Kidney (tissue), 13 donors: ENCODE measurements at regions not wholly inside any gene's neighbourhood (a gene's known extent, or its start where the extent isn't known, plus 50 kb on each side); places are given as distances from the start of the nearest gene placed in this dataset.
"Not testable (repeated sequence)": the region's sequence is repeated elsewhere in the genome, so short reads cannot be mapped to it uniquely, and the experiment has no call there.

Experiments
- DNase-seq, 5 donors: peaks; one replicate each; pipeline ENCODE4 v3.0.0-alpha.2; 2013 to 2020
- FAIRE-seq: peaks from 2 replicates; lab custom pipeline; 2012; peaks lifted over from hg19 to GRCh38; lab: Jason Lieb, UNC
- H3K27ac ChIP-seq, 2 donors: one replicate each; pipeline ENCODE4 v1.7.0; 2013; ENCODE audit warnings: low read depth in 2 of 2, low read length in 2 of 2, inconsistent platforms in 1 of 2
- H3K27me3 ChIP-seq: one replicate; pipeline ENCODE4 v1.7.1; 2013; ENCODE audit warnings: low read length, inconsistent platforms; ENCODE audit not compliant: control insufficient read depth, insufficient read depth
- H3K36me3 ChIP-seq, 3 donors: one replicate each; pipeline versions ENCODE4 v1.7.0 to v1.7.1; 2013; ENCODE audit warnings: low read length in 3 of 3, control low read depth in 1 of 3, inconsistent platforms in 1 of 3; ENCODE audit not compliant: insufficient read depth in 3 of 3, control insufficient read depth in 2 of 3
- H3K4me1 ChIP-seq, 3 donors: one replicate each; pipeline versions ENCODE4 v1.7.0 to v1.7.1; 2013; ENCODE audit warnings: low read length in 3 of 3, inconsistent platforms in 1 of 3, low read depth in 1 of 3; ENCODE audit not compliant: control insufficient read depth in 2 of 3, insufficient read depth in 2 of 3
- H3K4me3 ChIP-seq, 3 donors: one replicate each; pipeline versions ENCODE4 v1.7.0 to v1.8.1; 2013; ENCODE audit warnings: low read length in 3 of 3, control low read depth in 1 of 3, inconsistent platforms in 1 of 3
- H3K9ac ChIP-seq, 3 donors: one replicate each; pipeline versions ENCODE4 v1.7.0 to v1.7.1; 2013; ENCODE audit warnings: low read length in 3 of 3, control low read depth in 1 of 3, inconsistent platforms in 1 of 3
- H3K9me3 ChIP-seq, 3 donors: one replicate each; pipeline versions ENCODE4 v1.7.0 to v1.7.1; 2013; ENCODE audit warnings: low read length in 3 of 3, control low read depth in 1 of 3, inconsistent platforms in 1 of 3; ENCODE audit not compliant: control insufficient read depth in 2 of 3, insufficient read depth in 1 of 3
- CTCF ChIP-seq: IDR thresholded peaks from 3 replicates; pipeline ENCODE4 v1.5.1; 2012; ENCODE audit warnings: mild to moderate bottlenecking, moderate library complexity, borderline replicate concordance; ENCODE audit not compliant: insufficient read depth; ENCODE audit errors: extremely low read depth
- intact Hi-C: fragments of 100-400 bp; cut with DNase I; formaldehyde crosslinking; loops from one replicate; pipeline ENCODE4 v1.11.1; 2022
- donor health status: control.
- donor health status: control.
- donor health status: control.
- donor health status: control.
- donor health status: control.
- donor health status: DM: yes; HTN: yes; CAD: no.
- donor health status: Normal renal cell carcinoma (clear cell type).

GRCh38 chrX:73390628-73391567, 56.0 kb upstream of the CDX4 start:
- intact Hi-C loops, result no loop called here
- Histone ChIP-seq H3K4me3 (no peak overlapping the region), H3K9ac (no peak overlapping the region), H3K27me3 (no peaks in the 10 kb centered on the region), H3K9me3 (no peaks in the 10 kb centered on the region), H3K4me1 (no peaks in the 10 kb centered on the region), H3K36me3 (no peaks in the 10 kb centered on the region), H3K27ac (no peak overlapping the region)
- TF ChIP-seq CTCF, result no peak
- FAIRE-seq (no peak), DNase-seq (no peak)

GRCh38 chrX:73366696-73367095, 80.2 kb upstream of the CDX4 start:
- TF ChIP-seq CTCF, result no peak
- intact Hi-C loops, result no loop called here
- Histone ChIP-seq H3K36me3 (no peaks in the 10 kb centered on the region), H3K9me3 (no peaks in the 10 kb centered on the region), H3K27me3 (no peaks in the 10 kb centered on the region), H3K4me3 (no peak overlapping the region), H3K27ac (no peak overlapping the region), H3K4me1 (no peaks in the 10 kb centered on the region), H3K9ac (no peak overlapping the region)
- FAIRE-seq (no peak), DNase-seq (no peak)

- H3K36me3 ChIP-seq, intact Hi-C loops, H3K27me3 ChIP-seq, H3K9ac ChIP-seq, H3K9me3 ChIP-seq, H3K4me1 ChIP-seq, H3K4me3 ChIP-seq, H3K27ac ChIP-seq, DNase-seq, FAIRE-seq: not testable (repeated sequence)
These were observed 89.6 kb upstream of the CDX4 start for GRCh38 chrX:73357294-73357693.

- H3K9ac ChIP-seq, result no peak overlapping the region
- TF ChIP-seq CTCF, result no peak
- H3K4me1 ChIP-seq, result no peaks in the 10 kb centered on the region
- H3K27ac ChIP-seq, result no peak overlapping the region
- intact Hi-C loops, result no loop called here
- DNase-seq, result no peak
- no peaks in the 10 kb centered on the region for H3K27me3 ChIP-seq
- FAIRE-seq, result no peak
- H3K9me3 ChIP-seq, result no peaks in the 10 kb centered on the region
- no peaks in the 10 kb centered on the region for H3K36me3 ChIP-seq
- H3K4me3 ChIP-seq, result no peak overlapping the region
These were observed 97.9 kb upstream of the CDX4 start for GRCh38 chrX:73348977-73349376.
